Keratinocyte (primary cell): ENCODE measurements at regions not wholly inside any gene's neighbourhood (a gene's known extent, or its start where the extent isn't known, plus 50 kb on each side); places are given as distances from the start of the nearest gene placed in this dataset.

ENCODE experiments used
- EZH2 ChIP-seq: IDR thresholded peaks from one replicate; pipeline ENCODE4 v1.6.1; 2012; ENCODE audit warnings: inconsistent platforms, mild to moderate bottlenecking, low read length, moderate library complexity
- TF ChIP-seq, protein P1 (sequence below), 3 experiments: IDR thresholded peaks in 1 of 3; conservative IDR thresholded peaks in 1 of 3; optimal IDR thresholded peaks in 1 of 3; 2 replicates in 2 of 3; 3 replicates in 1 of 3; pipeline versions ENCODE3 to v1.5.1; 2011; ENCODE audit warnings: low read length in 3 of 3, mild to moderate bottlenecking in 3 of 3, moderate library complexity in 2 of 3, control low read depth in 1 of 3, inconsistent platforms in 1 of 3; ENCODE audit not compliant: insufficient read depth in 2 of 3; ENCODE audit errors: extremely low read depth in 1 of 3

DNA sequence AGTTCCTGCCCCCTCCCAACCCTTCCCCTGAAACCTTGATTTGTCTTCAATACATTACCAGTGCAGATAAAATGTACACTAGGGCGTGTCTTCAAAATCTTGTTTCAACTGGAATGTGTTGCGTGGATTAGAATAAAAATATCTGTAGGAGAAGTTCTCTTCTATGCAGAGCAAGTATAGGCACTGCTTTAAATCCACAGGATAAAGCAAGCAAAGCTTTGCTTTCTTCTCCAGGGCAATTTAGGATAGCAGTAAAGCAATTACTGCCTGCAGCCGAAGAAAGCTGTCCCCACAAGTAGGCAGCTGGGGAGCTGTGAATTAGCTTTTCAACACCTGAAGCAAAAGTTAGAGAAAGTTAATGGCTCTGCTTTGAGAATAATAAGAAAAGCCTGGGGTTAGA is 329.7 kb upstream of the KCNMB2 start:
- TF ChIP-seq, protein P1, sequence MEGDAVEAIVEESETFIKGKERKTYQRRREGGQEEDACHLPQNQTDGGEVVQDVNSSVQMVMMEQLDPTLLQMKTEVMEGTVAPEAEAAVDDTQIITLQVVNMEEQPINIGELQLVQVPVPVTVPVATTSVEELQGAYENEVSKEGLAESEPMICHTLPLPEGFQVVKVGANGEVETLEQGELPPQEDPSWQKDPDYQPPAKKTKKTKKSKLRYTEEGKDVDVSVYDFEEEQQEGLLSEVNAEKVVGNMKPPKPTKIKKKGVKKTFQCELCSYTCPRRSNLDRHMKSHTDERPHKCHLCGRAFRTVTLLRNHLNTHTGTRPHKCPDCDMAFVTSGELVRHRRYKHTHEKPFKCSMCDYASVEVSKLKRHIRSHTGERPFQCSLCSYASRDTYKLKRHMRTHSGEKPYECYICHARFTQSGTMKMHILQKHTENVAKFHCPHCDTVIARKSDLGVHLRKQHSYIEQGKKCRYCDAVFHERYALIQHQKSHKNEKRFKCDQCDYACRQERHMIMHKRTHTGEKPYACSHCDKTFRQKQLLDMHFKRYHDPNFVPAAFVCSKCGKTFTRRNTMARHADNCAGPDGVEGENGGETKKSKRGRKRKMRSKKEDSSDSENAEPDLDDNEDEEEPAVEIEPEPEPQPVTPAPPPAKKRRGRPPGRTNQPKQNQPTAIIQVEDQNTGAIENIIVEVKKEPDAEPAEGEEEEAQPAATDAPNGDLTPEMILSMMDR (optimal IDR thresholded peaks at IDR 0.05 in 1 of 3, IDR thresholded peaks at IDR 0.05 in 1 of 3, conservative IDR thresholded peaks at IDR 0.05 in 1 of 3; ENCODE audit: extremely low read depth in 1 of 3, insufficient read depth in 2 of 3, low read length in 3 of 3), result no peak
- TF ChIP-seq EZH2, result no peak
